ENCODE measurements at regions not wholly inside any gene's neighbourhood (a gene's known extent, or its start where the extent isn't known, plus 50 kb on each side); places are given as distances from the start of the nearest gene placed in this dataset.

- Mint-ChIP-seq H3K9me3 (no peaks in the 10 kb centered on the region), H3K4me1 (peaks cover 5% of the 10 kb centered on the region), H3K27me3 (peaks cover 19% of the 10 kb centered on the region), H3K36me3 (ENCODE audit: low read depth) (no peaks in the 10 kb centered on the region), H3K27ac (no peak overlapping the region), H3K4me3 (no peak overlapping the region)
- CTCF ChIA-PET = interaction anchor here (0.5 kb wide), 1 partner anchor 389 kb away, joined by 4 read pairs; no protein-coding TSS in a partner anchor
- POLR2A ChIA-PET = no interaction called here
- no peak for DNase-seq
Observed at GRCh38 chr16:56073508-56073907, 117.8 kb upstream of the GNAO1 start.

DNA sequence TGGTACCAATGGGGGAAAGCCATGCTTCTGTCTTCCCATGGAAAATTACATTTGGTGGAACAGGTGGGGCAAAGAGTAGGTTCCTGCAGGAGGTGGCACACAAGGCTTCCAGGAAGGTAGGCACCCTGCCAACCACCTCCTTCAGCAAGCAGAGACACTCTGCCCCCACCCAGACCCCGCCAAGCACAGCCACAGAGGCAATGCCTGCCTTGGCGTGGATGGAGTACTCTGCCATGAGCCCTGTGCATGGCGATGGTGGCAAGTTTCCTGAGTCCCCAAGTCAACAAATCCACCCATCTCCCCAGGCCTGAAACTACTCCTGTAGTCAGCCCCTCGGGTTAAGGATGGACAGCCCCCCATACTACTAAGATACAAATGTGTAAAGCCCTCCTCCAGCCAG, 119.2 kb upstream of the GNAO1 start:
- DNase-seq = no peak
- ChIA-PET CTCF (no interaction called here), POLR2A (no interaction called here)

DNA sequence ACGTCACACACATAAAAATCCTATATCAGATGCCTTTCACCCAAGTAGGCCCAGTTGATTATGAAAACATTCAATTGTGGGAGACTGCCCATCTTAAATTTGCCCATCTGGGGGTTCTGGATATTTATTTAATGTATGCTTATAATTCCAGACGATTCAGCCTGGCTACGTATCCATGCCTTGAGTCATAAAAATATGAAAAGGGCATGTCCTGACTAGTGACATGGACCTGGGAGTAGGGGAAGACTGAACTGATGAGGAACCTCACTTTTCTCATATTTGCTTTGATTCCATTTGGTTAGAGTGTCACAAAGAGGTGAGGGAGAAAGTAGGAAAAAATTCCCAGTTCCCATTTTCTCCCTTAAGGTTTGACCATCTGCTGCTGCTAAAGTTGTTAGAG, 122.5 kb upstream of the GNAO1 start:
- POLR2A ChIA-PET = no interaction called here
- DNase-seq = no peak
- Mint-ChIP-seq H3K4me3 (no peak overlapping the region), H3K27me3 (peaks cover 7% of the 10 kb centered on the region), H3K9me3 (no peaks in the 10 kb centered on the region), H3K27ac (no peak overlapping the region), H3K36me3 (ENCODE audit: low read depth) (no peaks in the 10 kb centered on the region), H3K4me1 (peaks cover 14% of the 10 kb centered on the region)
- CTCF ChIA-PET = interaction anchor here (0.8 kb wide), 1 partner anchor 251 kb away, joined by 3 read pairs; no protein-coding TSS in a partner anchor

More for the DNA sequence above, 119.2 kb upstream of the GNAO1 start:
- H3K9me3 Mint-ChIP-seq = no peaks in the 10 kb centered on the region
- H3K4me3 Mint-ChIP-seq = no peak overlapping the region
- no peak overlapping the region for H3K27ac Mint-ChIP-seq
- H3K27me3 Mint-ChIP-seq = peaks cover 19% of the 10 kb centered on the region
- H3K4me1 Mint-ChIP-seq = peaks cover 14% of the 10 kb centered on the region
- H3K36me3 Mint-ChIP-seq (ENCODE audit: low read depth) = no peaks in the 10 kb centered on the region

DNA sequence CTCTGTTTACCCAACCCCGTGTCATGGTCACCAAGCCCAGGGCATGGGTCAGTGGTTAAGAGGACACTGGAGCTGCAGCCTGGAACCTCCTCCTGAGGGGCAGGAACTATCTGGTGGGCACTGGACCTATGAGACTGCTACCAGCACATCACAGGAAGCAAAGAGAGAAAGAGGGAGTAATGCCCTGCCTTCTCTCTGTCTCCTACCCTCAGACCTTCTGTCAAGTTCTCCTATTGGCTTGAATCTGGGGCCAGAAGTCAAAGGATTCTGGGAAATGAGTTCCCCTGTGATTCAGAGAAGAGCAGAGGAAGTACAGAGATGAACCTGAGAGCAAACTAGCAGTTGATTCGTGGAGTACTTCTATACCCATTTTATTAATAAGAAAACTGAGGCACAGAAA, 123.0 kb upstream of the GNAO1 start:
- Mint-ChIP-seq H3K9me3 (no peaks in the 10 kb centered on the region), H3K4me3 (no peak overlapping the region), H3K4me1 (peaks cover 14% of the 10 kb centered on the region), H3K27ac (no peak overlapping the region), H3K27me3 (peaks cover 5% of the 10 kb centered on the region), H3K36me3 (ENCODE audit: low read depth) (no peaks in the 10 kb centered on the region)
- ChIA-PET CTCF (interaction anchor here (0.8 kb wide), 1 partner anchor 8 kb away, joined by 3 read pairs; no protein-coding TSS in a partner anchor), POLR2A (no interaction called here)
- no peak for DNase-seq

DNA sequence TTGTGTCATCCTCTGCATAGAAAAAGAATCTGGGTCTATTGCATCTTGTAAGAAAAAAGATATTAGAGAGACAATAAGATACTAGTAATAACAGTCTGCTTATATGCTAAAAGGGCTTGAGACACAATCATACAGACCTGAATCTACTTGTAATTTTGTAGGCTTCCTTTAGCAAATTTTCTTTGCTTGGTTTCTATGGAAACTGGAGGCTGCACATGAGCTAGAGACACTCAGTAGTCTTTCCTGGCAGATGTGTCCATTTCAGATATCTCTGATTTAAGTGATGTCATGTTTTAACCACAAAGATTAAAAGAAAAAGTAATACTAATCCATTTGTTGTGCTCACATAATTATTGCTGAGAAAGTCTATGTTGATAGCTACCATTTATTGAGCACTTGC, 123.9 kb upstream of the GNAO1 start:
- peaks cover under 1% of the 10 kb centered on the region for H3K27me3 Mint-ChIP-seq
- no peak overlapping the region for H3K27ac Mint-ChIP-seq
- DNase-seq = no peak
- H3K4me3 Mint-ChIP-seq = no peak overlapping the region
- H3K9me3 Mint-ChIP-seq = no peaks in the 10 kb centered on the region
- ChIA-PET POLR2A (no interaction called here), CTCF (interaction anchor here (0.8 kb wide), 1 partner anchor 9 kb away, joined by 3 read pairs; no protein-coding TSS in a partner anchor)
- H3K4me1 Mint-ChIP-seq = peaks cover 14% of the 10 kb centered on the region
- no peaks in the 10 kb centered on the region for H3K36me3 Mint-ChIP-seq (ENCODE audit: low read depth)

DNA sequence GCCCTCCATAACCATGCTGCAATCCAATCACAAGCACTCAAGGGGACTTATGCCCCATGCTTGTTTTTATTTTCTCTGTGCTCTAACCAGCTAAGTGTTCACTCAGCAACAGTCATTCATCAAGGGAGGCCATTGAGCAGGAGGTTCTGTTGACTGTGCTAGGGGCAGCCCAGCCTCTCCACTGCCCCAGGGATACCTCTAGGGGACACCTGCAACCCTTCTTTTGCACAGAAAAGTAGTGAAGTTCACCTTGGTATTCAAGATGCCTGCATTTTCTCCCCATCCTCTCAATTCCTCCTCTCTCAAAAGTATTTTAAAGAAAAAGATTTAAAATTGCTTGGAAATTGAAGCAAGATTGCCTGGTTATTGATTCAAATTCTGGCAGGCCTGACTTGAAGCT, 124.7 kb upstream of the GNAO1 start:
- Mint-ChIP-seq H3K4me3 (no peak overlapping the region), H3K27ac (no peak overlapping the region), H3K36me3 (ENCODE audit: low read depth) (no peaks in the 10 kb centered on the region), H3K4me1 (peaks cover 14% of the 10 kb centered on the region), H3K9me3 (no peaks in the 10 kb centered on the region), H3K27me3 (no peaks in the 10 kb centered on the region)
- ChIA-PET POLR2A (no interaction called here), CTCF (no interaction called here)
- DNase-seq = no peak

DNA sequence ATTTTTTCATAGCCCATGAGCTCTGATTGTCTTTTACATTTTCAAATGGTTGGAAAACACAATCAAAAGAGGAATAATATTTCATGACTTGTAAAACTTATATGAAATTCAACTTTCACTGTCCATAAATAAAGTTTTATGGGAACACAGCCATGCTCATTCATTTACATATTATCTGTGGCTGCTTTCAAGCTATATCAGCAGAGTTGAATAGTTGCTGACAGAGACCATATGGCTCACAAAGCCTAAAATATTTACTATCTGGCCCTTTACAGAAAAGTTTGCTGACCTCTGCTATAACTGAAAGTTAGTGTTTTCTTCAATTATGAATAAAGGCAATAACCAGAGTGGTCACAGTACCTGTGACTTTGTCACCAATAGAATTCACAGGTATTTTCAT, 128.2 kb upstream of the GNAO1 start:
- POLR2A ChIA-PET = no interaction called here
- H3K4me1 Mint-ChIP-seq = peaks cover 5% of the 10 kb centered on the region
- no peaks in the 10 kb centered on the region for H3K36me3 Mint-ChIP-seq (ENCODE audit: low read depth)
- H3K4me3 Mint-ChIP-seq = no peak overlapping the region
- CTCF ChIA-PET = no interaction called here
- peaks cover 7% of the 10 kb centered on the region for H3K27me3 Mint-ChIP-seq
- DNase-seq = no peak
- H3K27ac Mint-ChIP-seq = no peak overlapping the region
- H3K9me3 Mint-ChIP-seq = no peaks in the 10 kb centered on the region

GRCh38 chr16:56057151-56057550, 134.1 kb upstream of the GNAO1 start:
- Mint-ChIP-seq H3K4me1 (no peaks in the 10 kb centered on the region), H3K9me3 (no peaks in the 10 kb centered on the region), H3K27me3 (peaks cover 23% of the 10 kb centered on the region), H3K27ac (no peak overlapping the region), H3K36me3 (ENCODE audit: low read depth) (no peaks in the 10 kb centered on the region), H3K4me3 (no peak overlapping the region)
- POLR2A ChIA-PET = no interaction called here
- CTCF ChIA-PET = no interaction called here
- DNase-seq = no peak

DNA sequence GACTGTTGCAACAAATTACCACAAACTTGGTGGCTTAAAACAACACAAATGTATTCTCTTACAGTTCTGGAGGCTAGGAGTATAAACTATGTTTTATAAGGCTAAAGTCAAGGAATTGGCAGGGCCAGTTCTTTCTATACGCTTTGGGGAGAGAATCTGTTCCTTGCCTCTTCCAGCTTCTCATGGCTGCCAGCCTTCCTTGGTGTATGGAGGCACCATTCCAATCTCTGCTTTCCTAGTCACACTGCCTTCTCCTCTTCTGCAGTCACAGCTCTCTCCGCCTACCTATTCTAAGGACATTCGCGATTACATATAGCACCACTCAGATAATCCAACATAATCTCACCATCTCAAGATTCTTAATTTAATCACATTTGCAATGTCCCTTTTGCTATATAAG, 140.4 kb upstream of the GNAO1 start:
- no peak overlapping the region for H3K27ac Mint-ChIP-seq
- H3K9me3 Mint-ChIP-seq = no peaks in the 10 kb centered on the region
- peaks cover 6% of the 10 kb centered on the region for H3K4me1 Mint-ChIP-seq
- POLR2A ChIA-PET = no interaction called here
- no peak overlapping the region for H3K4me3 Mint-ChIP-seq
- DNase-seq = no peak
- CTCF ChIA-PET = no interaction called here
- H3K27me3 Mint-ChIP-seq = peaks cover 26% of the 10 kb centered on the region
- H3K36me3 Mint-ChIP-seq (ENCODE audit: low read depth) = no peaks in the 10 kb centered on the region

- Mint-ChIP-seq H3K27me3 (peaks cover 25% of the 10 kb centered on the region), H3K27ac (no peak overlapping the region), H3K9me3 (no peaks in the 10 kb centered on the region), H3K4me1 (peaks cover 6% of the 10 kb centered on the region), H3K36me3 (ENCODE audit: low read depth) (no peaks in the 10 kb centered on the region), H3K4me3 (no peak overlapping the region)
- DNase-seq = no peak
- ChIA-PET CTCF (no interaction called here), POLR2A (no interaction called here)
Observed at GRCh38 chr16:56048425-56049105, 142.7 kb upstream of the GNAO1 start.

- Mint-ChIP-seq H3K9me3 (no peaks in the 10 kb centered on the region), H3K27ac (no peak overlapping the region), H3K27me3 (peaks cover 18% of the 10 kb centered on the region), H3K4me1 (peaks cover 6% of the 10 kb centered on the region), H3K36me3 (ENCODE audit: low read depth) (no peaks in the 10 kb centered on the region), H3K4me3 (no peak overlapping the region)
- POLR2A ChIA-PET = no interaction called here
- CTCF ChIA-PET = no interaction called here
- DNase-seq = no peak
Observed at GRCh38 chr16:56047307-56048234, 143.7 kb upstream of the GNAO1 start.

- POLR2A ChIA-PET = no interaction called here
- H3K27ac Mint-ChIP-seq = no peak overlapping the region
- CTCF ChIA-PET = no interaction called here
- peaks cover 23% of the 10 kb centered on the region for H3K27me3 Mint-ChIP-seq
- no peaks in the 10 kb centered on the region for H3K36me3 Mint-ChIP-seq (ENCODE audit: low read depth)
- no peaks in the 10 kb centered on the region for H3K9me3 Mint-ChIP-seq
- no peak for DNase-seq
- no peak overlapping the region for H3K4me3 Mint-ChIP-seq
- H3K4me1 Mint-ChIP-seq = no peaks in the 10 kb centered on the region
Observed at GRCh38 chr16:56042416-56042815, 148.9 kb upstream of the GNAO1 start.

GRCh38 chr16:56041556-56042140, 149.6 kb upstream of the GNAO1 start:
- Mint-ChIP-seq H3K4me3 (no peak overlapping the region), H3K27me3 (peaks cover 20% of the 10 kb centered on the region), H3K9me3 (peaks cover 3% of the 10 kb centered on the region), H3K36me3 (ENCODE audit: low read depth) (no peaks in the 10 kb centered on the region), H3K27ac (no peak overlapping the region), H3K4me1 (no peaks in the 10 kb centered on the region)
- ChIA-PET POLR2A (no interaction called here), CTCF (no interaction called here)
- peak; percentile 46 for DNase-seq

All from activated CD4-positive, alpha-beta T cell treated with anti-CD3 and anti-CD28 coated beads, Interleukin-2, amount 10 ng/mL, durations not matched to agents 7 days and 5 days (primary cell).